ENCODE measurements at regions not wholly inside any gene's neighbourhood (a gene's known extent, or its start where the extent isn't known, plus 50 kb on each side); places are given as distances from the start of the nearest gene placed in this dataset.

- no peaks in the 10 kb centered on the region for H3K36me3 ChIP-seq (ENCODE audit: control insufficient read depth, insufficient read depth, low read length)
- TF ChIP-seq, protein P1, sequence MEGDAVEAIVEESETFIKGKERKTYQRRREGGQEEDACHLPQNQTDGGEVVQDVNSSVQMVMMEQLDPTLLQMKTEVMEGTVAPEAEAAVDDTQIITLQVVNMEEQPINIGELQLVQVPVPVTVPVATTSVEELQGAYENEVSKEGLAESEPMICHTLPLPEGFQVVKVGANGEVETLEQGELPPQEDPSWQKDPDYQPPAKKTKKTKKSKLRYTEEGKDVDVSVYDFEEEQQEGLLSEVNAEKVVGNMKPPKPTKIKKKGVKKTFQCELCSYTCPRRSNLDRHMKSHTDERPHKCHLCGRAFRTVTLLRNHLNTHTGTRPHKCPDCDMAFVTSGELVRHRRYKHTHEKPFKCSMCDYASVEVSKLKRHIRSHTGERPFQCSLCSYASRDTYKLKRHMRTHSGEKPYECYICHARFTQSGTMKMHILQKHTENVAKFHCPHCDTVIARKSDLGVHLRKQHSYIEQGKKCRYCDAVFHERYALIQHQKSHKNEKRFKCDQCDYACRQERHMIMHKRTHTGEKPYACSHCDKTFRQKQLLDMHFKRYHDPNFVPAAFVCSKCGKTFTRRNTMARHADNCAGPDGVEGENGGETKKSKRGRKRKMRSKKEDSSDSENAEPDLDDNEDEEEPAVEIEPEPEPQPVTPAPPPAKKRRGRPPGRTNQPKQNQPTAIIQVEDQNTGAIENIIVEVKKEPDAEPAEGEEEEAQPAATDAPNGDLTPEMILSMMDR (IDR thresholded peaks at IDR 0.05; ENCODE audit: insufficient read depth, low read length, poor library complexity, severe bottlenecking) = no peak
- no peak overlapping the region for H3K4me3 ChIP-seq (ENCODE audit: low read depth, low read length)
Measured at GRCh38 chr9:117596678-117597077, 107.5 kb upstream of the TLR4 start.

GRCh38 chr9:117595650-117596049 lies 108.6 kb upstream of the TLR4 start:
- TF ChIP-seq, protein P1 (IDR thresholded peaks at IDR 0.05; ENCODE audit: insufficient read depth, low read length, poor library complexity, severe bottlenecking) = no peak
- no peak for DNase-seq (ENCODE audit: low read depth)
- H3K36me3 ChIP-seq (ENCODE audit: control insufficient read depth, insufficient read depth, low read length) = no peaks in the 10 kb centered on the region
- no peak overlapping the region for H3K4me3 ChIP-seq (ENCODE audit: low read depth, low read length)
- H3K27me3 ChIP-seq (ENCODE audit: control insufficient read depth, insufficient read depth, low read length) = no peaks in the 10 kb centered on the region

More at GRCh38 chr9:117596678-117597077, 107.5 kb upstream of the TLR4 start:
- no peaks in the 10 kb centered on the region for H3K27me3 ChIP-seq (ENCODE audit: control insufficient read depth, insufficient read depth, low read length)
- DNase-seq (ENCODE audit: low read depth) = no peak

- TF ChIP-seq, protein P1 (IDR thresholded peaks at IDR 0.05; ENCODE audit: insufficient read depth, low read length, poor library complexity, severe bottlenecking) = no peak
- Histone ChIP-seq H3K36me3 (ENCODE audit: control insufficient read depth, insufficient read depth, low read length) (no peaks in the 10 kb centered on the region), H3K4me3 (ENCODE audit: low read depth, low read length) (no peak overlapping the region), H3K27me3 (ENCODE audit: control insufficient read depth, insufficient read depth, low read length) (no peaks in the 10 kb centered on the region)
- DNase-seq (ENCODE audit: low read depth) = no peak
Measured at GRCh38 chr9:117587263-117587662, 116.9 kb upstream of the TLR4 start.

- Histone ChIP-seq H3K27me3 (ENCODE audit: control insufficient read depth, insufficient read depth, low read length) (no peaks in the 10 kb centered on the region), H3K36me3 (ENCODE audit: control insufficient read depth, insufficient read depth, low read length) (no peaks in the 10 kb centered on the region)
- TF ChIP-seq, protein P1 (IDR thresholded peaks at IDR 0.05; ENCODE audit: insufficient read depth, low read length, poor library complexity, severe bottlenecking) = no peak
Measured at GRCh38 chr9:117574099-117574498, 130.1 kb upstream of the TLR4 start.

DNA sequence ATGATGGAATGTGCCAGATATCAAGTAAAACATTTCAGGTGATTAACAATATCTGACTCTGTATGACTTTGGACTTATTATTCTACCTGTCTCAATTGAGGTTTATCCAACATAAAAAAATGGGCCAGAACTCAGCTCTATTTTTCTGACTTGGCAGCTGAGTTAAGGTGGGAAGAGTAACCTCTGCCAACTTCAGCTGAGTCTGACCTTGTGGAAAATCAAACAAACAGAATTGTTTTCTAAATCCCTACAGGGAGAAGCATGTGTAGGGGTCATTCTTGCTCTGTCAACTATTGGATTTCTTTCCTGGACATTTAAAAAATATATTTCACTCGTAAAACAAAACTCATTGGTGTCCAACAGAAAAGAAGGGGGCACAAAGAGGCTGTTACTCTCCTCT lies 139.4 kb upstream of the TLR4 start:
- Histone ChIP-seq H3K36me3 (ENCODE audit: control insufficient read depth, insufficient read depth, low read length) (no peaks in the 10 kb centered on the region), H3K4me3 (ENCODE audit: low read depth, low read length) (no peak overlapping the region), H3K27me3 (ENCODE audit: control insufficient read depth, insufficient read depth, low read length) (no peaks in the 10 kb centered on the region)
- no peak for DNase-seq (ENCODE audit: low read depth)
- TF ChIP-seq, protein P1 (IDR thresholded peaks at IDR 0.05; ENCODE audit: insufficient read depth, low read length, poor library complexity, severe bottlenecking) = no peak

More at GRCh38 chr9:117574099-117574498, 130.1 kb upstream of the TLR4 start:
- DNase-seq (ENCODE audit: low read depth) = no peak
- no peak overlapping the region for H3K4me3 ChIP-seq (ENCODE audit: low read depth, low read length)

GRCh38 chr9:117561761-117562160 lies 142.4 kb upstream of the TLR4 start:
- TF ChIP-seq, protein P1 (IDR thresholded peaks at IDR 0.05; ENCODE audit: insufficient read depth, low read length, poor library complexity, severe bottlenecking) = no peak
- H3K36me3 ChIP-seq (ENCODE audit: control insufficient read depth, insufficient read depth, low read length) = no peaks in the 10 kb centered on the region
- H3K4me3 ChIP-seq (ENCODE audit: low read depth, low read length) = no peak overlapping the region
- H3K27me3 ChIP-seq (ENCODE audit: control insufficient read depth, insufficient read depth, low read length) = no peaks in the 10 kb centered on the region
- DNase-seq (ENCODE audit: low read depth) = no peak

Measured in kidney epithelial cell (primary cell).